GM12878 (cell line): ENCODE measurements at regions not wholly inside any gene's neighbourhood (a gene's known extent, or its start where the extent isn't known, plus 50 kb on each side); places are given as distances from the start of the nearest gene placed in this dataset.

ENCODE experiments used
- ATAC-seq: fragments of 200-7000 bp; cut with Tn5 transposase; 3 replicates; pipeline ENCODE4 v1.9.1; 2020; ENCODE audit warnings: mild to moderate bottlenecking, moderate library complexity
- BruUV-seq: library from RNA; stranded (reverse); fragments of 400-500 nt; replicated peaks from 2 replicates; lab custom pipeline; 2021; lab: Mats Ljungman, UMichigan
- CTCF ChIA-PET: fragments of 300-600 bp; sonication (Branson Sonifier 250); formaldehyde crosslinking; extraction: SDS; loops from one replicate; lab custom pipeline; 2021; ENCODE audit warnings: inconsistent platforms; lab: Yijun Ruan, JAX
- POLR2A ChIA-PET: fragments of 350-600 bp; formaldehyde crosslinking; extraction: SDS; loops from one replicate; lab custom pipeline; 2021; ENCODE audit warnings: inconsistent platforms; lab: Charles Lee
- RAD21 ChIA-PET: fragments of 300-600 bp; sonication (Branson Sonifier 250); formaldehyde crosslinking; loops from one replicate; lab custom pipeline; 2023; ENCODE audit warnings: antibody characterized with exemption; ENCODE audit not compliant: unreplicated experiment; lab: Charles Lee
- SMC1A ChIA-PET: fragments of 300-600 bp; sonication (Branson Sonifier 250); formaldehyde crosslinking; loops from one replicate; lab custom pipeline; 2023; ENCODE audit not compliant: unreplicated experiment, uncharacterized antibody; lab: Charles Lee
- DNase-seq: peaks from one replicate; pipeline ENCODE4 v3.0.0-alpha.2; 2011; ENCODE audit warnings: low read depth, low spot score
- FAIRE-seq: peaks from 3 replicates; lab custom pipeline; 2011; peaks lifted over from hg19 to GRCh38; lab: Jason Lieb, UNC
- H2AFZ ChIP-seq: 2 replicates; pipeline ENCODE4 v1.6.0; 2011; ENCODE audit warnings: low read depth, low read length, control low read depth; ENCODE audit not compliant: control insufficient read depth
- H3K27ac ChIP-seq: 2 replicates; pipeline ENCODE4 v1.5.1; 2011; ENCODE audit warnings: control low read depth; ENCODE audit not compliant: control insufficient read depth, insufficient read depth
- H3K27me3 ChIP-seq, 2 experiments: replicated peaks in 1 of 2; 2 replicates each; pipeline versions ENCODE4 v1.6.0 to v1.6.1; 2011; ENCODE audit warnings: low read length in 1 of 2; ENCODE audit not compliant: control insufficient read depth in 2 of 2, insufficient read depth in 2 of 2
- H3K36me3 ChIP-seq, 2 experiments: 2 replicates each; pipeline ENCODE4 v1.5.1; 2011; ENCODE audit warnings: low read length in 1 of 2; ENCODE audit not compliant: control insufficient read depth in 2 of 2, insufficient read depth in 2 of 2
- H3K4me1 ChIP-seq: 2 replicates; pipeline ENCODE4 v1.6.1; 2011; ENCODE audit warnings: mild to moderate bottlenecking, low read length, moderate library complexity, mixed read lengths; ENCODE audit not compliant: control insufficient read depth, insufficient read depth
- H3K4me2 ChIP-seq: 2 replicates; pipeline ENCODE4 v1.6.0; 2011; ENCODE audit warnings: control low read depth; ENCODE audit not compliant: control insufficient read depth, insufficient read depth
- H3K4me3 ChIP-seq: fragments of 200-600 bp; sonication (generic); 2 replicates; pipeline ENCODE4 v1.5.1; 2016
- H3K79me2 ChIP-seq: 2 replicates; pipeline ENCODE4 v1.6.0; 2011; ENCODE audit warnings: low read length; ENCODE audit not compliant: control insufficient read depth, insufficient read depth
- H3K9ac ChIP-seq: 2 replicates; pipeline ENCODE4 v1.8.0; 2011; ENCODE audit warnings: low read length, control low read depth, mixed read lengths; ENCODE audit not compliant: control insufficient read depth, insufficient read depth
- H3K9me3 ChIP-seq: replicated peaks from 3 replicates; pipeline ENCODE4 v1.5.1; 2011; ENCODE audit warnings: mild to moderate bottlenecking, low read length; ENCODE audit not compliant: control insufficient read depth, insufficient read depth
- H4K20me1 ChIP-seq: 2 replicates; pipeline ENCODE4 v1.6.0; 2011; ENCODE audit not compliant: control insufficient read depth, insufficient read depth
- BRCA1 ChIP-seq: IDR thresholded peaks from 2 replicates; pipeline ENCODE4 v1.6.1; 2011; ENCODE audit warnings: low read depth, low read length, improper control_type of control experiment
- CEBPZ ChIP-seq: fragments of 150-350 bp; IDR thresholded peaks from 2 replicates; pipeline ENCODE4 v1.6.1; 2016; ENCODE audit warnings: low read depth, low read length
- ELK1 ChIP-seq: IDR thresholded peaks from 2 replicates; pipeline ENCODE4 v1.6.1; 2012; ENCODE audit warnings: low read depth, low read length, improper control_type of control experiment
- KDM1A ChIP-seq: fragments of 200-600 bp; sonication (generic); IDR thresholded peaks from 2 replicates; pipeline ENCODE4 v1.6.1; 2016; ENCODE audit warnings: borderline replicate concordance
- NBN ChIP-seq: fragments of 450-650 bp; IDR thresholded peaks from 2 replicates; pipeline ENCODE4 v1.6.1; 2016
- NR2C2 ChIP-seq: IDR thresholded peaks from 2 replicates; pipeline ENCODE4 v1.6.1; 2011; ENCODE audit warnings: borderline replicate concordance, low read depth; ENCODE audit not compliant: control insufficient read depth, insufficient read length
- SPI1 ChIP-seq: IDR thresholded peaks from 2 replicates; pipeline ENCODE4 v1.6.1; 2011; ENCODE audit warnings: low read depth, mild to moderate bottlenecking, low read length, moderate library complexity, borderline replicate concordance; ENCODE audit not compliant: insufficient read depth
- ZSCAN29 ChIP-seq: fragments of 450-650 bp; IDR thresholded peaks from 2 replicates; pipeline ENCODE4 v1.6.1; 2017; ENCODE audit warnings: mild to moderate bottlenecking, moderate library complexity
- WGBS: methylation state at CpG from one replicate; pipeline ENCODE4 v1.1.6; 2016; ENCODE audit warnings: low lambda C conversion rate; ENCODE audit not compliant: insufficient replicate concordance, insufficient coverage; ENCODE audit errors: missing lambda C conversion rate; 5-methylcytosine and 5-hydroxymethylcytosine counted together
- in situ Hi-C: fragments of 300-500 bp; cut with MboI; formaldehyde crosslinking; loops from 9 replicates; pipeline ENCODE4 v1.14.3; 2018; ENCODE audit warnings: mixed read lengths
- intact Hi-C: fragments of 100-400 bp; cut with micrococcal nuclease; formaldehyde crosslinking; loops from one replicate; pipeline ENCODE4 v1.14.2; 2022; ENCODE audit not compliant: unreplicated experiment
- TF ChIP-seq, protein P1 (sequence below): fragments of 450-650 bp; IDR thresholded peaks from 2 replicates; pipeline ENCODE4 v1.6.1; 2017; ENCODE audit warnings: mild to moderate bottlenecking, moderate library complexity

GRCh38 chr7:17407229-17407628, 108.8 kb downstream of the AHR start (continued):
- TF ChIP-seq, protein P1, sequence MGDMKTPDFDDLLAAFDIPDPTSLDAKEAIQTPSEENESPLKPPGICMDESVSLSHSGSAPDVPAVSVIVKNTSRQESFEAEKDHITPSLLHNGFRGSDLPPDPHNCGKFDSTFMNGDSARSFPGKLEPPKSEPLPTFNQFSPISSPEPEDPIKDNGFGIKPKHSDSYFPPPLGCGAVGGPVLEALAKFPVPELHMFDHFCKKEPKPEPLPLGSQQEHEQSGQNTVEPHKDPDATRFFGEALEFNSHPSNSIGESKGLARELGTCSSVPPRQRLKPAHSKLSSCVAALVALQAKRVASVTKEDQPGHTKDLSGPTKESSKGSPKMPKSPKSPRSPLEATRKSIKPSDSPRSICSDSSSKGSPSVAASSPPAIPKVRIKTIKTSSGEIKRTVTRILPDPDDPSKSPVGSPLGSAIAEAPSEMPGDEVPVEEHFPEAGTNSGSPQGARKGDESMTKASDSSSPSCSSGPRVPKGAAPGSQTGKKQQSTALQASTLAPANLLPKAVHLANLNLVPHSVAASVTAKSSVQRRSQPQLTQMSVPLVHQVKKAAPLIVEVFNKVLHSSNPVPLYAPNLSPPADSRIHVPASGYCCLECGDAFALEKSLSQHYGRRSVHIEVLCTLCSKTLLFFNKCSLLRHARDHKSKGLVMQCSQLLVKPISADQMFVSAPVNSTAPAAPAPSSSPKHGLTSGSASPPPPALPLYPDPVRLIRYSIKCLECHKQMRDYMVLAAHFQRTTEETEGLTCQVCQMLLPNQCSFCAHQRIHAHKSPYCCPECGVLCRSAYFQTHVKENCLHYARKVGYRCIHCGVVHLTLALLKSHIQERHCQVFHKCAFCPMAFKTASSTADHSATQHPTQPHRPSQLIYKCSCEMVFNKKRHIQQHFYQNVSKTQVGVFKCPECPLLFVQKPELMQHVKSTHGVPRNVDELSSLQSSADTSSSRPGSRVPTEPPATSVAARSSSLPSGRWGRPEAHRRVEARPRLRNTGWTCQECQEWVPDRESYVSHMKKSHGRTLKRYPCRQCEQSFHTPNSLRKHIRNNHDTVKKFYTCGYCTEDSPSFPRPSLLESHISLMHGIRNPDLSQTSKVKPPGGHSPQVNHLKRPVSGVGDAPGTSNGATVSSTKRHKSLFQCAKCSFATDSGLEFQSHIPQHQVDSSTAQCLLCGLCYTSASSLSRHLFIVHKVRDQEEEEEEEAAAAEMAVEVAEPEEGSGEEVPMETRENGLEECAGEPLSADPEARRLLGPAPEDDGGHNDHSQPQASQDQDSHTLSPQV = no peak
- no peak for TF ChIP-seq ELK1

GRCh38 chr7:17408245-17408903, 109.9 kb downstream of the AHR start:
- 99% methylated on average over 5 of the region's 5 CpGs for WGBS
- TF ChIP-seq NR2C2 = no peak
- TF ChIP-seq BRCA1 = no peak
- TF ChIP-seq KDM1A = no peak
- TF ChIP-seq CEBPZ = no peak
- no peak for TF ChIP-seq NBN
- no peak for TF ChIP-seq ZSCAN29
- no peak for TF ChIP-seq SPI1

More at GRCh38 chr7:17408245-17408903, 109.9 kb downstream of the AHR start:
- Histone ChIP-seq H4K20me1 (no peaks in the 10 kb centered on the region), H3K27ac (no peak overlapping the region), H3K36me3 (no peaks in the 10 kb centered on the region), H3K27me3 (no peaks in the 10 kb centered on the region), H3K9me3 (no peaks in the 10 kb centered on the region; the same call in 2 of the 3 replicates), H3K4me1 (peaks cover 3% of the 10 kb centered on the region; the same call in 1 of the 2 replicates), H3K79me2 (no peaks in the 10 kb centered on the region), H3K4me3 (no peak overlapping the region), H2AFZ (no peak overlapping the region), H3K4me2 (no peak overlapping the region), H3K9ac (no peak overlapping the region)
- BruUV-seq = no TSS peak
- ChIA-PET POLR2A (no interaction called here), RAD21 (interaction anchor here (1.1 to 1.8 kb wide), 2 partner anchors 34 to 106 kb away, joined by 3 to 6 read pairs; no protein-coding TSS in a partner anchor), CTCF (interaction anchor here (0.9 to 1.6 kb wide), 3 partner anchors 22 to 106 kb away, joined by 3 to 4 read pairs (median 3); no protein-coding TSS in a partner anchor), SMC1A (interaction anchor here (0.7 to 2.5 kb wide), 10 partner anchors 12 to 123 kb away, joined by 3 to 7 read pairs (median 3); no protein-coding TSS in a partner anchor)
- ATAC-seq (no peak), DNase-seq (no peak), FAIRE-seq (no peak)
- intact Hi-C loops = loop anchor here (10.0 kb wide), 1 partner anchor 174 kb away; no protein-coding TSS in a partner anchor
- in situ Hi-C loops = no loop called here
